ENCODE measurements at regions not wholly inside any gene's neighbourhood (a gene's known extent, or its start where the extent isn't known, plus 50 kb on each side); places are given as distances from the start of the nearest gene placed in this dataset.

GRCh38 chr2:67650291-67651133 is 253.4 kb downstream of the ETAA1 start:
- in situ Hi-C loops (cut with MboI; ENCODE audit: low sequenced_read_pairs), result no loop called here

DNA sequence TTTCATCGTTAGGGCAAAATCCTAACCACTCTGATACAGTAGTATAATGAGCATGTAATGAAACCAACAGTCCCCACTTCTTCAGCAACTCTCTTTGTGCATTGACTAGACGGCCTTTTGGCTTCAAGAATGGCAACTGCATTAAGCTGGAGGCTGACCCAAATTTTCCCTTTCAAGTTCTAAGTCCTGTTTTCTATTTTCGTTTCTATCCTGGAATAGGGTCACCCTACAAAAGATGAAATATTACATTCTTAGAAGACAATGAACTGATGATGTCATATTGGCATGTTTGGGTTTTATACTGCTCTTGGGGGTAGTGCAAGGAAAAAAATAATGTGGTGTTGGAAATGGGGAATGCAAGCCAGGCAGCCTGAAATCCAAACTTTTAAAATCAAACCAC is 254.4 kb downstream of the ETAA1 start:
- in situ Hi-C loops (cut with MboI; ENCODE audit: low sequenced_read_pairs), result no loop called here

DNA sequence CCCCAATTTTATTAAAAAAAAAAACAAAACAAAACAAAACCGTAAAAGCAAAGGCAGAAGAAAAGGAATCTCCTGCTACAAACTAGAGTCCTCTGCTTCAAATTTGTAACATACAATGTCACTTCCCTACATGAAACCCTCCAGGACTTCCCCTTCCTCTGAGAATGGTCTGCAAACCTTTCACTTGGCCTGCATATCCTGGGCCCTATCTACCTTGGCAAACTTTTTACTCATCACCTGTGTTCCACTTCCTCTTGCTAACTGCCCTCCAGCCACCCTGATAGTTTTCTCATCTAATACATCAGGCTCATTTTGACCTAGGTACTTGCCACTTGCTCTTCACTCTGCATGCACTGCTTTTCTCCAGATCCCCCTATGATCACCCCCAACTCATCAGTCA is 255.5 kb downstream of the ETAA1 start:
- in situ Hi-C loops (cut with MboI; ENCODE audit: low sequenced_read_pairs), result no loop called here

DNA sequence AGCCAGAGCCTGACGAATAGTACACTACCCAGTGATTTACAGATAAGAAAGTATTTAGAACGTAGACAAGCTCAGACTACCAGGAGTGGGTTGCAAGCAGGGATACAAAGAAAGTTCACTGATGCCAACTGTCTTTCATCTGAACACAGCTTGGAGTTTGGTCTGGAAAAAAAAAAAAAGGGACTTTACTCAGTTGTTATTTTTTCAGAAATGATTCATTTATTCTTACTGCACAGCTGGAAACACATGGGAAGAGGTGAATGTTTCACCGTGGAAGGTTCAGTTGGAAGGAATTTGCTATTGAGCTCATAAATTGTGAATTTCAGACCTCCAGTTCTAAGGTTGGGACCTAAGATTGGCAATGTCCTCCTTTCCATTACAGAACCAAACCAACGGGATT is 259.7 kb downstream of the ETAA1 start:
- in situ Hi-C loops (cut with MboI; ENCODE audit: low sequenced_read_pairs), result no loop called here

- in situ Hi-C loops (cut with MboI; ENCODE audit: low sequenced_read_pairs), result no loop called here
Observed at GRCh38 chr2:67658820-67659219, 261.7 kb downstream of the ETAA1 start.

- in situ Hi-C loops (cut with MboI; ENCODE audit: low sequenced_read_pairs), result no loop called here
Observed at GRCh38 chr2:67660015-67660602, 263.0 kb downstream of the ETAA1 start.

GRCh38 chr2:67660871-67661270 is 263.7 kb downstream of the ETAA1 start:
- in situ Hi-C loops (cut with MboI; ENCODE audit: low sequenced_read_pairs), result no loop called here

DNA sequence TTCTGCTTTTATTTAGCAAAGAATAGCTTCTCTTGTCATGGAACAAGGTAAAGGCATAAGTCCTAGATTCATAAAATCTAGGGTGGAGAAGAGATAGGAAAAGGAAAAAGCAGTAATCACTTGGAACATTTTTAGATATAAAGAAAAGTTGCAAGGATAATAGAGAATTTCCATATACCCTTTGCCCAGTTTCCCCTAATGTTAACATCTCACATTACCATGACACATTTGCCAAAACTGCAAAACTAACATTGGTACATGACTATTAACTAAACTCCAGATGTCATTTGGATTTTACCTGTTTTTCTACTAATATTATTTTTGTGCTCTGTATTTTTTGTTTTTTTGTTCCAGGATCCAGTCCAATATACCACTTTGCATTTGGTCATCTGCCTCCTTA is 265.1 kb downstream of the ETAA1 start:
- in situ Hi-C loops (cut with MboI; ENCODE audit: low sequenced_read_pairs), result no loop called here

DNA sequence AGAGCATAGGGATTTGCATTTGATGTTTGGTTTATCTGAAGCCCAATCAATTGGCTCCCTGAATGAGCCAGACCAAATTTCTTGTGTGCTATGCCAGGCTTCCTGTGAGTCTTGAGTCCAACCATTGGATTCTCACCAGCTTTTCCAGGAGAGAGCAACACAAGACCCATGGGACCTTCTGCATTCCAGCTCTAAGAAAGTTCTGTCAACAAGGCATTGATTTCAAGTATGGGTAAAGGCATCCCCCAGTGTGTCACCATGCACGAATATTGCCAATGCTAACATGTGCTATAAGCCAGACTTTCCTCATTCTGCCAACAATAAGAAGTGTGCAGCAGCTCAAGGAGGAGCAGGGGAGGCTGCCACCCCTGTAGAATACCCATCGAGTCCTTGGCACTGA is 266.6 kb downstream of the ETAA1 start:
- in situ Hi-C loops (cut with MboI; ENCODE audit: low sequenced_read_pairs), result no loop called here

DNA sequence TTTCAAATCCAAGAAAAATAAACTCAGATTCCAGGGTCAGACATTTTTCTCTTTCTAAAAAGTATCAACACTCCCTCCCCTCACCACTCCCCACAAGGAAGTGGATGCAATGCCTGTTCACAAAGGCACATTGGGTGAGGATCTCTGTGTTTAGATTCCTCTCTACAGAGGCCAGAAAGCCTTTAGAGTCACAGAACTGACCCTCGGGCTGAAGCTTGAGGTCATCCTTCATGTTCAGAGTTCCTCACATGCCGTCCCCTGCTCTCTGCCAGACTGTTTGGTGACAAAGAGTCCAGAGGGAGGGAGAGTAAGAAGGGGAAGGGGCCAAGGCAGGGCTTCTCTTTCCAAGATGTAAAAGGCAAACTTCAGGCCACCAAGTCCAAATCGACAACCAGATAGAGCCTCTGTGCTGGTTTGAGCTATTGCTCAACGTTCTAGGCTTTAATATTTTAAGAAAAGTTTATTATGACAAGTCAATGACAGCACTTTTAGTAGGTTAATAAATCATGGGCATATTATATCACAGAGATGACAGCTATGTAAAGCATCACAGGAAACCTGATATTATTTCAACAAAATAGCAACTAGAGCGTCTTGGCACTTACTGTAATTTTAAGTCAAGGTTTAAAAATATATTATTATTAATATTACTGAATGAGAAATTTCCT is 269.4 kb downstream of the ETAA1 start:
- in situ Hi-C loops (cut with MboI; ENCODE audit: low sequenced_read_pairs), result no loop called here

GRCh38 chr2:67667054-67667908 is 270.1 kb downstream of the ETAA1 start:
- in situ Hi-C loops (cut with MboI; ENCODE audit: low sequenced_read_pairs), result no loop called here

- in situ Hi-C loops (cut with MboI; ENCODE audit: low sequenced_read_pairs), result no loop called here
Observed at GRCh38 chr2:67668538-67668937, 271.4 kb downstream of the ETAA1 start.

DNA sequence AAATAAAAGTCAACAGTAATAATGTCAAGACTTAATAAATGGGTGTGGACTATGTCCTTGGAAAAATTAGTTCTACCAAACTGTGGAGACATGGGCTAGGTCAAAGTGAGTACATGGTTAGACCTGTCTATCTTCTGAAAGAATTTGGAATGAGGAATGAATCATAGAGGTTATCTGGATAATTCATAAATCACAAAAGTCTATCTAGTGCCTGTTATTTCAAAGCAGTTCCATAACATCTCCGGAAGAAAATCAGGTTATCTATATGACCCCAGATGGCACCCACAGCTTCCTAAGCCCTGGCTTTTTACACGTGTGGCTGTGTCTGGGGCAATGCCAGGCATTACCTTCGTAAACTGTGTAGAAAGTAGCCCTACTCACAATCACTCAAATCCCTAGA is 272.0 kb downstream of the ETAA1 start:
- in situ Hi-C loops (cut with MboI; ENCODE audit: low sequenced_read_pairs), result no loop called here

- in situ Hi-C loops (cut with MboI; ENCODE audit: low sequenced_read_pairs), result no loop called here
Observed at GRCh38 chr2:67669766-67670165, 272.6 kb downstream of the ETAA1 start.

DNA sequence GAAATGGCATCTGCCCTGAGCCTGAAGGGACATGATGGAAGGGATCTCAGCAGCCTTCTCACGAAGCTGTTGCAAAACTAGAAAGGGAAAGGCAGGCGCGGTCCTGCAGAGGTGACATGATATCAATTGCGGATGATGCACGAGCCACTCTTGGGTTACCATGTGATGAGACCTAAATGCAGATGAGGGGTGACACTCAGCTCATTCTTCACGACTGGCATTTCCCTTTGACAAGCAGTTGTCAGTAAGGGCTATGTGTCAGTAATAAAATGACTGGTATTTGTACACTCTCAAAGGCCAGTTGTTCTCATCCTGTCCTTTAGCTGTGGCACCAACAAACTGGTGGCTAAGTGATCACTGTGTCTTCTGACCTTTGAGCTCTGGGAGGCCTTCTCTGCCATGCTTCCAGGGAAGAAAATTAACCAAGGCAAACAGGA is 273.6 kb downstream of the ETAA1 start:
- in situ Hi-C loops (cut with MboI; ENCODE audit: low sequenced_read_pairs), result no loop called here

- in situ Hi-C loops (cut with MboI; ENCODE audit: low sequenced_read_pairs), result no loop called here
Observed at GRCh38 chr2:67671464-67672450, 274.6 kb downstream of the ETAA1 start.

DNA sequence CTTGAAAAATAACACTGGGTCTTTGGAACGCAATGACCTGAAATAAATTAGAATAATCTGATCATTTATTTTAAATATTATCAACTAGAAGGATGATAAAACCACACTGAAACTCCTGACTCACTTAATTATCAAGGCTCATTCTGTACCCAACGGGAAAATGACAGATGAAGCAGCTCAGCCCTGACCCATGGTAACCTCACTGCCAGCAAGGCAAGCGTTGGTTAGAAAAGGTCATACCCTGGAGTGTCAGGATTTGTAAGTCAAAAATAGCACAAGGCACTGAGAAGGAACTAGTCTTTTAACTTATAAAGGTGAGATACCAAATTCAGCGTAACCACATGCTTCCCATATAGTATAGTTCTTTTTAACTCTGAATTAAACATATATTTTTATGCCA is 277.5 kb downstream of the ETAA1 start:
- in situ Hi-C loops (cut with MboI; ENCODE audit: low sequenced_read_pairs), result no loop called here

GRCh38 chr2:67684991-67685390 is 287.9 kb downstream of the ETAA1 start:
- in situ Hi-C loops (cut with MboI; ENCODE audit: low sequenced_read_pairs), result no loop called here

GRCh38 chr2:67686254-67686653 is 289.1 kb downstream of the ETAA1 start:
- in situ Hi-C loops (cut with MboI; ENCODE audit: low sequenced_read_pairs), result no loop called here

- in situ Hi-C loops (cut with MboI; ENCODE audit: low sequenced_read_pairs), result no loop called here
Observed at GRCh38 chr2:67689186-67689585, 292.1 kb downstream of the ETAA1 start.
